ENCODE measurements at regions not wholly inside any gene's neighbourhood (a gene's known extent, or its start where the extent isn't known, plus 50 kb on each side); places are given as distances from the start of the nearest gene placed in this dataset.

DNA sequence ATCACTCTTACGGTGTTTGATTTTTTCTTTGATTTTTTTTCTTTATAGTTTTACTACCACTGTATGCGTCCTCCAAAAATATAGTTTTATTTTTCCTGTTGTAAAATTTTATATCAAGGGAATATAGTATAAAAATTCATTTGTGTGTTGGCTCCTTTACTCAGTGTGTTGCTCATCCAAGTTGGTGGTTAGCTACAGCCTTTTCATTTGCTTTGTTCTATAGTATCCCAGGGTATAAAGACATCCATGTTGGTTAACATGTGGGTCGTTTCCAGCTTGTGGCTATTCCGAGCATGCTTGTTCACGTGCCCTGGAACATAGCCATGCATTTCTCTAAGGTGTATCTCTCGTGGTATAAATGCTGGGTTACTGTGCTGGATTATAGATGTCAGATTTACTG lies 54.8 kb upstream of the DAB2 start:
- H3K4me3 ChIP-seq (ENCODE audit: control insufficient read depth, low read depth, low read length), result no peak overlapping the region
- TF ChIP-seq, protein P1, sequence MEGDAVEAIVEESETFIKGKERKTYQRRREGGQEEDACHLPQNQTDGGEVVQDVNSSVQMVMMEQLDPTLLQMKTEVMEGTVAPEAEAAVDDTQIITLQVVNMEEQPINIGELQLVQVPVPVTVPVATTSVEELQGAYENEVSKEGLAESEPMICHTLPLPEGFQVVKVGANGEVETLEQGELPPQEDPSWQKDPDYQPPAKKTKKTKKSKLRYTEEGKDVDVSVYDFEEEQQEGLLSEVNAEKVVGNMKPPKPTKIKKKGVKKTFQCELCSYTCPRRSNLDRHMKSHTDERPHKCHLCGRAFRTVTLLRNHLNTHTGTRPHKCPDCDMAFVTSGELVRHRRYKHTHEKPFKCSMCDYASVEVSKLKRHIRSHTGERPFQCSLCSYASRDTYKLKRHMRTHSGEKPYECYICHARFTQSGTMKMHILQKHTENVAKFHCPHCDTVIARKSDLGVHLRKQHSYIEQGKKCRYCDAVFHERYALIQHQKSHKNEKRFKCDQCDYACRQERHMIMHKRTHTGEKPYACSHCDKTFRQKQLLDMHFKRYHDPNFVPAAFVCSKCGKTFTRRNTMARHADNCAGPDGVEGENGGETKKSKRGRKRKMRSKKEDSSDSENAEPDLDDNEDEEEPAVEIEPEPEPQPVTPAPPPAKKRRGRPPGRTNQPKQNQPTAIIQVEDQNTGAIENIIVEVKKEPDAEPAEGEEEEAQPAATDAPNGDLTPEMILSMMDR (IDR thresholded peaks at IDR 0.05; ENCODE audit: control insufficient read depth, insufficient read depth, low read depth, low read length, missing control alignments), result no peak
- DNase-seq (ENCODE audit: low read depth), result no peak

DNA sequence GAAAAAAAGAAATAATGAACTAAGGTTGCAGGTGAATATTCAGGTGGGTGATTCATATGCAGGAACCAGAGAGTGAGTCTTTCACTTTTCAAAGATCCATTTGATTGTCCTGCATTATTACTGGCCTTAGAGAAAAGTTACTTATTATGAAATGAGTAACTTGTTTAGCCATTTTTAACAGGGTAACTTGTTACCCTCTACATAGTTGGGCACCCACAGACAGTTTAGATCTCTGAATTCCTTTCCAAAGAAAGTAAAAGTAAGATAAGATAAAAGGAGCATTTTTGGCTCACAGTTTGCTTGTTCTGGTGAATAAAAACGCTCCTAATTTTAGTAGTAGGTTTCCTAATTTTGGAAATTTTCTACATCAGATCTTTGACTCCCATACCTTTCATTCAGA lies 54.1 kb upstream of the DAB2 start:
- no peak for DNase-seq (ENCODE audit: low read depth)
- TF ChIP-seq, protein P1 (IDR thresholded peaks at IDR 0.05; ENCODE audit: control insufficient read depth, insufficient read depth, low read depth, low read length, missing control alignments), result no peak
- H3K4me3 ChIP-seq (ENCODE audit: control insufficient read depth, low read depth, low read length), result no peak overlapping the region

DNA sequence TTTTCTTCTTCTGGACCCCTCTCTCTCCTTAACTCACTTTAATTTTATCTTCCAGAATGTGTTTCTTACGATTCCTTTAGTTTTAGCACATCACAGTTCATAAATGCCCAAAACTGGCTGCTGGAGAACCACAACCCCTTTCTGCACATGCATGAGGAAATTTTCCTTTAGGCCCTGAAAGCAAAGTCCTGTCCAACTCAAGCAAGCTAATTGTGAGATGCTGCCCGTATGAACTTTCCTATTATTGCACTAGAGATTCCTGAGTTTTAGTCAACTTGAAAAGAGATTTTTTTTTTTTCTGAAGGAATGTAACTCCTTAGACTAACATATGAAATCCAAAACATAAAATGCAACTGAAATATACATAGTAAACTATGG lies 52.1 kb upstream of the DAB2 start:
- TF ChIP-seq, protein P1 (IDR thresholded peaks at IDR 0.05; ENCODE audit: control insufficient read depth, insufficient read depth, low read depth, low read length, missing control alignments), result no peak
- no peak for DNase-seq (ENCODE audit: low read depth)
- no peak overlapping the region for H3K4me3 ChIP-seq (ENCODE audit: control insufficient read depth, low read depth, low read length)

DNA sequence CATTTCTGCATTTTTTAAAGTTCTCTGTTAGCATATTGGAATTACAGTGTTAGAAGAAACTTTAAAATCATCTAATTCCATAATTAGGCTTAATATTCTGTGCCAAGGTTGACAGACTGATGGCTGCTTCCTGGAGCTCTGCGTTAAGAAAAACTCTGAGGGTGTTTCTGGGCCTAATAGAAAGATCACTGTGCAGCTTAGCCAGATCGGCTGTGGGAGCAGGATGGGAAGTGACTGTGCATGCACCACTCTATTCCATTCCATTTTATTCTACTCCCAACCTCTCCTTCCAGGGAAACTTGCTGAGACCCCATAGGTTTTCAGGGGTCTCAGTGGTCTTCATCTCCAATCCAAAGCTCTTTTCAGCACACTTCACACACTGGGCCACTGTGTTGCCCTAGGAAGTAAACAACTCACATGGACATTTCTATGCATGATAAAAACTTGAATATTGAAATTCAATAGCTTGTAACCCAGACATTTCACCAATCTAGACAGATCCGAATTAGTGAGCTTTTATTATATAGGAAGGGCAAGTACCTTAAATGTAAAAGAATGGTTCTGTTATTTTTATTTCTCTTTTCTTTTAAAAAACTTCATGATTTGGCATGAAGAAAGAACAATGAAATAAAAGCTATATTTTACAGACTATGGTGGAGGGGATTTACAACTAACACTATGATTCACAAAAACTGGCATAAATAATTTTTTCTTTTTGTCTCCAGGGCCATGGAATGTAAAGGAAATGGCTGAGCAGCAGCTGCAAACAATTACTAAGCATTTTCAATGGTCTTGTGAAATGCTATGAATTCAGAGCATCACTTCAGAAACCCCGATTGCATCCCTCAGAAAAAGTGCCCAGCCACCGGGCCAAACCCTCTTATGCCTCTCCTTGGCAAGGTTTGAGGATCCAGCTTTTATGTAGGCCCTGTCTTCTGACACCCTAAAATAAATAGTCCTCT lies 51.4 kb upstream of the DAB2 start:
- no peak overlapping the region for H3K4me3 ChIP-seq (ENCODE audit: control insufficient read depth, low read depth, low read length)
- TF ChIP-seq, protein P1 (IDR thresholded peaks at IDR 0.05; ENCODE audit: control insufficient read depth, insufficient read depth, low read depth, low read length, missing control alignments), result no peak
- peak; percentile 75 for DNase-seq (ENCODE audit: low read depth)

DNA sequence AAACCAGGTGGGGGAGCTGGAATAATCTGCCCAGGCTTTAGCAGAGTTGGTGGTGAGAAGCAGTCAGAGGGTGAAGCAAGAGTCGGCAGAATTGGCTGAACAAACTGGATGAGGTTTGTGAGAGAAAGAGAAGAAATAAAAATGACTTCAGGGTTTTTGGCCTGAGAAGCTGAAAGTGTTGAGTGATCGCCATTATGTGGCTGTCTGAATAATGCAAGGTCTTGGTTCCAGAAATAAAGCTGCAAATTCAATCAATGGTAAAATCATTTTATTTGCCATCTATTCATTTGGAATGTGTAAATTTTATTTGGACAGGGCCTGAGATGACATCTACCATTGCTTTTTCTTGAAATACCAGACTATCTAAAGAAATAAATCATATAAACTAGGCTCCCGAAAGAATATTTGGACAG lies 50.4 kb upstream of the DAB2 start:
- H3K4me3 ChIP-seq (ENCODE audit: control insufficient read depth, low read depth, low read length), result no peak overlapping the region
- TF ChIP-seq, protein P1 (IDR thresholded peaks at IDR 0.05; ENCODE audit: control insufficient read depth, insufficient read depth, low read depth, low read length, missing control alignments), result no peak
- DNase-seq (ENCODE audit: low read depth), result no peak
